H1 (cell line): ENCODE measurements at regions not wholly inside any gene's neighbourhood (a gene's known extent, or its start where the extent isn't known, plus 50 kb on each side); places are given as distances from the start of the nearest gene placed in this dataset.

ENCODE experiments used
- CTCF ChIA-PET: fragments of 300-600 bp; sonication (Branson Sonifier 250); formaldehyde crosslinking; loops from one replicate; lab custom pipeline; 2021; ENCODE audit not compliant: partially characterized antibody; lab: Charles Lee
- POLR2A ChIA-PET: fragments of 300-600 bp; sonication (Branson Sonifier 250); formaldehyde crosslinking; loops from one replicate; lab custom pipeline; 2021; ENCODE audit warnings: inconsistent platforms; ENCODE audit not compliant: partially characterized antibody; lab: Charles Lee
- DNase-seq, 2 experiments: peaks; one replicate each; pipeline versions ENCODE4 v3.0.0 to v3.0.0-alpha.2; 2010 to 2022; ENCODE audit warnings: low spot score in 2 of 2, low read depth in 1 of 2, mixed read lengths in 1 of 2
- FAIRE-seq: peaks from 2 replicates; lab custom pipeline; 2011; peaks lifted over from hg19 to GRCh38; lab: Jason Lieb, UNC
- H2AFZ ChIP-seq: 2 replicates; pipeline ENCODE4 v1.8.1; 2012; ENCODE audit warnings: low read length, inconsistent platforms
- H2AK5ac ChIP-seq: 2 replicates; pipeline ENCODE4 v1.6.1; 2013; ENCODE audit warnings: low read depth, low read length
- H2BK120ac ChIP-seq: replicated peaks from 2 replicates; pipeline ENCODE3; 2013; ENCODE audit warnings: low read depth, low read length, inconsistent platforms
- H2BK12ac ChIP-seq: 2 replicates; pipeline ENCODE4 v1.6.1; 2013; ENCODE audit warnings: low read depth, low read length
- H2BK15ac ChIP-seq: 2 replicates; pipeline ENCODE4 v1.6.1; 2013; ENCODE audit warnings: low read length
- H2BK20ac ChIP-seq: 2 replicates; pipeline ENCODE4 v1.6.1; 2013; ENCODE audit warnings: low read length
- H2BK5ac ChIP-seq: 2 replicates; pipeline ENCODE4 v1.6.1; 2013; ENCODE audit warnings: low read depth, low read length
- H3K14ac ChIP-seq: 2 replicates; pipeline ENCODE4 v1.6.1; 2013; ENCODE audit warnings: inconsistent platforms; ENCODE audit not compliant: insufficient read length
- H3K18ac ChIP-seq: 2 replicates; pipeline ENCODE4 v1.6.1; 2013; ENCODE audit warnings: low read length; ENCODE audit errors: extremely low read depth
- H3K23ac ChIP-seq: 2 replicates; pipeline ENCODE4 v1.6.1; 2013; ENCODE audit warnings: inconsistent platforms; ENCODE audit not compliant: insufficient read length
- H3K23me2 ChIP-seq: 2 replicates; pipeline ENCODE4 v1.6.1; 2013; ENCODE audit warnings: low read depth, low read length
- H3K27ac ChIP-seq: 2 replicates; pipeline ENCODE4 v1.6.1; 2011; ENCODE audit warnings: low read depth, low read length, inconsistent platforms
- H3K27me3 ChIP-seq, 4 experiments: replicated peaks in 1 of 4; 1 replicate in 1 of 4; 2 replicates in 3 of 4; pipeline versions ENCODE4 v1.6.1 to v1.8.1; 2011 to 2013; ENCODE audit warnings: low read length in 3 of 4, mild to moderate bottlenecking in 3 of 4, inconsistent platforms in 2 of 4, mixed read lengths in 2 of 4, moderate library complexity in 1 of 4; ENCODE audit not compliant: control insufficient read depth in 3 of 4, insufficient read depth in 3 of 4; ENCODE audit errors: extremely low read depth in 1 of 4
- H3K36me3 ChIP-seq, 4 experiments: 2 replicates each; pipeline versions ENCODE4 v1.6.1 to v1.8.1; 2011 to 2013; ENCODE audit warnings: mild to moderate bottlenecking in 4 of 4, low read length in 3 of 4, moderate library complexity in 2 of 4, control low read depth in 1 of 4, inconsistent platforms in 1 of 4; ENCODE audit not compliant: insufficient read depth in 4 of 4, control insufficient read depth in 2 of 4
- H3K4ac ChIP-seq: replicated peaks from 2 replicates; pipeline ENCODE3; 2013; ENCODE audit warnings: low read length, low read depth, mixed read lengths, inconsistent platforms; ENCODE audit not compliant: insufficient read length
- H3K4me1 ChIP-seq, 4 experiments: replicated peaks in 1 of 4; 1 replicate in 1 of 4; 2 replicates in 3 of 4; pipeline versions ENCODE4 v1.6.1 to v1.8.1; 2011 to 2013; ENCODE audit warnings: low read length in 3 of 4, inconsistent platforms in 2 of 4, mixed read lengths in 1 of 4; ENCODE audit not compliant: insufficient read depth in 4 of 4, control insufficient read depth in 3 of 4
- H3K4me2 ChIP-seq, 2 experiments: 2 replicates each; pipeline versions ENCODE4 v1.6.1 to v1.8.1; 2011 to 2013; ENCODE audit warnings: low read depth in 2 of 2, low read length in 2 of 2, control low read depth in 1 of 2, inconsistent platforms in 1 of 2, mild to moderate bottlenecking in 1 of 2; ENCODE audit not compliant: insufficient read depth in 1 of 2
- H3K4me3 ChIP-seq, 4 experiments: fragments of 200-600, 300-600 bp in 1 of 4; sonication (generic), shearing (Covaris generic), sonication (Bioruptor Twin) in 1 of 4; 2 replicates each; pipeline versions ENCODE4 v1.5.1 to v1.8.1; 2011 to 2016; ENCODE audit warnings: low read length in 4 of 4, low read depth in 3 of 4, control low read depth in 2 of 4, inconsistent platforms in 2 of 4, mild to moderate bottlenecking in 2 of 4, mixed read lengths in 1 of 4, moderate library complexity in 1 of 4; ENCODE audit not compliant: insufficient read depth in 2 of 4; ENCODE audit errors: extremely low read depth in 1 of 4
- H3K56ac ChIP-seq: replicated peaks from 2 replicates; pipeline ENCODE3; 2013; ENCODE audit warnings: low read depth, mild to moderate bottlenecking, mixed read lengths, low read length, inconsistent platforms; ENCODE audit not compliant: insufficient read length
- H3K79me1 ChIP-seq: 2 replicates; pipeline ENCODE4 v1.6.1; 2013; ENCODE audit warnings: low read depth, low read length, control low read depth
- H3K79me2 ChIP-seq, 2 experiments: 2 replicates each; pipeline versions ENCODE4 v1.6.1 to v1.8.1; 2012 to 2013; ENCODE audit warnings: low read length in 2 of 2, mild to moderate bottlenecking in 2 of 2, inconsistent platforms in 1 of 2; ENCODE audit not compliant: insufficient read depth in 2 of 2, control insufficient read depth in 1 of 2
- H3K9ac ChIP-seq, 4 experiments: replicated peaks in 1 of 4; 1 replicate in 1 of 4; 2 replicates in 3 of 4; pipeline versions ENCODE4 v1.6.1 to v1.8.1; 2011 to 2013; ENCODE audit warnings: low read depth in 3 of 4, low read length in 3 of 4, control low read depth in 2 of 4, mild to moderate bottlenecking in 2 of 4, moderate library complexity in 2 of 4, inconsistent platforms in 1 of 4; ENCODE audit errors: extremely low read depth in 1 of 4
- H3K9me3 ChIP-seq, 2 experiments: 2 replicates each; pipeline versions ENCODE4 v1.6.1 to v1.8.1; 2012 to 2013; ENCODE audit warnings: mild to moderate bottlenecking in 2 of 2, moderate library complexity in 2 of 2, control low read depth in 1 of 2, inconsistent platforms in 1 of 2, low read depth in 1 of 2, low read length in 1 of 2, mixed read lengths in 1 of 2; ENCODE audit not compliant: insufficient read depth in 2 of 2
- H4K20me1 ChIP-seq, 2 experiments: replicated peaks in 1 of 2; 2 replicates each; pipeline versions ENCODE3 to v1.8.1; 2011 to 2013; ENCODE audit warnings: inconsistent platforms in 2 of 2, low read length in 2 of 2, mild to moderate bottlenecking in 1 of 2; ENCODE audit not compliant: insufficient read depth in 2 of 2, control insufficient read depth in 1 of 2
- H4K5ac ChIP-seq: 2 replicates; pipeline ENCODE4 v1.6.1; 2013; ENCODE audit warnings: low read length, low read depth, mixed read lengths, inconsistent platforms; ENCODE audit not compliant: insufficient read length
- H4K8ac ChIP-seq: 2 replicates; pipeline ENCODE4 v1.8.0; 2013; ENCODE audit warnings: mild to moderate bottlenecking, moderate library complexity, low read length, inconsistent platforms; ENCODE audit not compliant: insufficient read depth; ENCODE audit errors: extremely low read depth
- H4K91ac ChIP-seq: replicated peaks from 2 replicates; pipeline ENCODE3; 2013; ENCODE audit warnings: low read length, mixed read lengths, inconsistent platforms; ENCODE audit not compliant: insufficient read length
- BCL11A ChIP-seq, 2 experiments: IDR thresholded peaks; one replicate each; pipeline ENCODE4 v1.6.1; 2011; ENCODE audit warnings: low read depth in 2 of 2, low read length in 2 of 2, mild to moderate bottlenecking in 2 of 2
- BRCA1 ChIP-seq: IDR thresholded peaks from 2 replicates; pipeline ENCODE4 v1.6.1; 2012; ENCODE audit warnings: low read depth, low read length, improper control_type of control experiment
- CHD2 ChIP-seq: IDR thresholded peaks from 2 replicates; pipeline ENCODE4 v1.6.1; 2012; ENCODE audit warnings: low read length, improper control_type of control experiment
- EZH2 ChIP-seq: fragments of 200-600 bp; sonication (generic); IDR thresholded peaks from 2 replicates; pipeline ENCODE4 v1.7.1; 2012; ENCODE audit warnings: low read depth, mild to moderate bottlenecking, moderate library complexity, low read length, inconsistent platforms; ENCODE audit not compliant: severe bottlenecking
- GABPA ChIP-seq: IDR thresholded peaks from 2 replicates; pipeline ENCODE4 v1.6.1; 2011; ENCODE audit warnings: mild to moderate bottlenecking, low read length, moderate library complexity, borderline replicate concordance; ENCODE audit not compliant: insufficient read depth
- MAFK ChIP-seq: IDR thresholded peaks from 2 replicates; pipeline ENCODE4 v1.6.1; 2012; ENCODE audit warnings: low read depth, mild to moderate bottlenecking, improper control_type of control experiment, low read length
- POU5F1 ChIP-seq: IDR thresholded peaks from 2 replicates; pipeline ENCODE4 v1.6.1; 2011; ENCODE audit warnings: low read depth, mild to moderate bottlenecking, low read length, moderate library complexity
- RXRA ChIP-seq: IDR thresholded peaks from 2 replicates; pipeline ENCODE4 v1.6.1; 2011; ENCODE audit warnings: low read depth, mild to moderate bottlenecking, low read length, moderate library complexity; ENCODE audit not compliant: insufficient read depth
- SIX5 ChIP-seq: IDR thresholded peaks from 2 replicates; pipeline ENCODE4 v1.6.1; 2011; ENCODE audit warnings: mild to moderate bottlenecking, low read depth, low read length
- SRF ChIP-seq: IDR thresholded peaks from 2 replicates; pipeline ENCODE4 v1.6.1; 2011; ENCODE audit warnings: mild to moderate bottlenecking, low read depth, low read length, moderate library complexity
- TBP ChIP-seq: IDR thresholded peaks from 2 replicates; pipeline ENCODE4 v1.6.1; 2011; ENCODE audit warnings: low read depth, low read length, improper control_type of control experiment
- WGBS, 2 experiments: shearing (Covaris generic) in 1 of 2; methylation state at CpG; one replicate each; pipeline versions ENCODE4 v1.1.6 to v1.1.7; 2013 to 2015; ENCODE audit warnings: low lambda C conversion rate in 2 of 2, mixed read lengths in 2 of 2, inconsistent platforms in 1 of 2, low coverage in 1 of 2, missing lambda C conversion rate in 1 of 2; ENCODE audit not compliant: insufficient replicate concordance in 2 of 2, insufficient coverage in 1 of 2, insufficient read length in 1 of 2; ENCODE audit errors: extremely low coverage in 1 of 2, missing lambda C conversion rate in 1 of 2; 5-methylcytosine and 5-hydroxymethylcytosine counted together
- TF ChIP-seq, protein P1 (sequence below): IDR thresholded peaks from 2 replicates; pipeline ENCODE4 v1.6.1; 2012; ENCODE audit warnings: inconsistent platforms

DNA sequence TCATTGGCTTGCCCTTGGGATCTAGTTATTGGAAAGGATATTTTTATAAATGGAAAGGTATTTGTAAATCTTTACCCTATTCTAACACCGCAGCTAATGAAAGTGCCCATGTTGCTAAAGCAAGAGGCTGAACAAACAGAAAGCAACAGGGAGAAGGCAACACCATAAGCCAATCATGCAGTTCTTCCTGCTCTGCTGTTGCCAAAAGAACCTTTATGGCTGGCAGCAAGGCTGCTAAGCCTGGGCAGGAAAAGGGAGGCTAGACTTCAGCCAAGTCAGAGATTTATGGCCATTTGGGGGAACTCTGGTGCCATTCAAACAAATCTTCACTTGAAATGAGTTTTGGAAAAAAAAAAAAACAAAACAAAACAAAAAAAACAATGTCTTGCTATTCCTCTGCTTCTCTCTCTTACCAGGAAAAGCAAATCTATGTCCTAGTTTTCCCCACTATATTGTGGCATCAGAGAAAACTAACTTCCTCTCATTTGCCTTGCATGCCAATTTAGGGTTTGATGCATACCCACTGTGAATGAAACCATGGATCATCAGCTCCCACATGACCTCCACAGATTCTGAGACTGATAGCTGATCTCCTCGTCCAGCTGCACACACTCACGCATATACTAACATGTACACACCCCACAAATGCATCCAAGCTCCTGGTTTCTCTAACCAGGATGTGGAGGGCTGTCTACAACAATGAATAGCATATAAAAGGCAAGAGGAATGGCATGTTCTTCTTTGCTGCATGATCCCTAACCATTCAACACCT, 179.3 kb downstream of the C1D start:
- no peaks in the 10 kb centered on the region for H4K20me1 ChIP-seq
- no peaks in the 10 kb centered on the region for H3K36me3 ChIP-seq
- no peak overlapping the region for H3K9ac ChIP-seq
- no peak overlapping the region for H2AK5ac ChIP-seq
- H3K23me2 ChIP-seq: no peaks in the 10 kb centered on the region
- no peaks in the 10 kb centered on the region for H3K9me3 ChIP-seq
- WGBS, 2 experiments: 84% methylated on average over 3 of the region's 3 CpGs; no CpG with 5 or more reads in 1 of the 2 experiments
- CTCF ChIA-PET: interaction anchor here (0.6 to 1.2 kb wide), 2 partner anchors 29 to 1122 kb away, joined by 3 to 4 read pairs; no protein-coding TSS in a partner anchor
- peak overlapping the region; percentile 54 for H3K23ac ChIP-seq
- FAIRE-seq (no peak), DNase-seq (no peak)
- no peak overlapping the region for H3K4ac ChIP-seq
- no peak overlapping the region for H4K8ac ChIP-seq
- no peak overlapping the region for H3K4me2 ChIP-seq
- no peak overlapping the region for H2AFZ ChIP-seq
- H3K4me3 ChIP-seq: no peak overlapping the region
- H3K79me2 ChIP-seq: no peaks in the 10 kb centered on the region
- no peak overlapping the region for H3K56ac ChIP-seq
- H3K27ac ChIP-seq: no peak overlapping the region
- no peak overlapping the region for H3K14ac ChIP-seq
- H3K4me1 ChIP-seq: no peaks in the 10 kb centered on the region; a peak in 1 of 7 replicates
- H3K79me1 ChIP-seq: no peaks in the 10 kb centered on the region
- H3K27me3 ChIP-seq: peaks cover 0 to 3% (median 0%) of the 10 kb centered on the region in 4 experiments; a peak in 1 of 7 replicates
- no peak overlapping the region for H2BK20ac ChIP-seq
- no peak overlapping the region for H3K18ac ChIP-seq
- H4K5ac ChIP-seq: no peak overlapping the region
- POLR2A ChIA-PET: no interaction called here
- no peak overlapping the region for H4K91ac ChIP-seq
- no peak overlapping the region for H2BK12ac ChIP-seq
- no peak overlapping the region for H2BK5ac ChIP-seq
- no peak overlapping the region for H2BK15ac ChIP-seq
- H2BK120ac ChIP-seq: no peak overlapping the region
- TF ChIP-seq RXRA (no peak), POU5F1 (no peak), BCL11A (IDR thresholded peaks at IDR 0.05; ENCODE audit: low read depth in 2 of 2, low read length in 2 of 2) (no peak), TBP (no peak), GABPA (no peak), SRF (no peak), MAFK (no peak), SIX5 (no peak), BRCA1 (no peak), EZH2 (no peak), CHD2 (no peak)
- TF ChIP-seq, protein P1, sequence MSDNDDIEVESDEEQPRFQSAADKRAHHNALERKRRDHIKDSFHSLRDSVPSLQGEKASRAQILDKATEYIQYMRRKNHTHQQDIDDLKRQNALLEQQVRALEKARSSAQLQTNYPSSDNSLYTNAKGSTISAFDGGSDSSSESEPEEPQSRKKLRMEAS: no peak
